ENCODE measurements at regions not wholly inside any gene's neighbourhood (a gene's known extent, or its start where the extent isn't known, plus 50 kb on each side); places are given as distances from the start of the nearest gene placed in this dataset.

DNA sequence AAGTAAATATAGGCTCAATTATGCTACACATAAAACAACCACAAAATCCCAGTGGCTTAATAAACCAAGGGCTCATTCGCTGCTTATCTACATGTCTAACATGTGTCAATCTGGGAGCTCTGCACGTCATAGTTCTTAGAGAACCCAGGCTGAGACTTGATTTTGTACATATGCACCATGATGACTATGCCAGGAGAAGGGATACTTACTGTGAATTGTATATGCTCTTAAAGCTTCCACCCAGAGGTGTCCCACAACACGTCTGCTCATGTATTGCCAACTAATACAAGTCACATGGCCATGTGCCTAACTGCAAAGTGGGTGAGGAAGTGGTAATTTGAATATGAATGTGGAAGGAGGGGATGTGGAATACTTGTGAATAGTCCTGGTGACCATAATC is 262.1 kb downstream of the CPS1 start:
- H3K9me3 Mint-ChIP-seq (ENCODE audit: unreplicated experiment): no peaks in the 10 kb centered on the region
- no peak overlapping the region for H3K4me3 Mint-ChIP-seq (ENCODE audit: unreplicated experiment)
- no peak overlapping the region for H3K27ac Mint-ChIP-seq (ENCODE audit: unreplicated experiment)
- TF ChIP-seq, protein P1, sequence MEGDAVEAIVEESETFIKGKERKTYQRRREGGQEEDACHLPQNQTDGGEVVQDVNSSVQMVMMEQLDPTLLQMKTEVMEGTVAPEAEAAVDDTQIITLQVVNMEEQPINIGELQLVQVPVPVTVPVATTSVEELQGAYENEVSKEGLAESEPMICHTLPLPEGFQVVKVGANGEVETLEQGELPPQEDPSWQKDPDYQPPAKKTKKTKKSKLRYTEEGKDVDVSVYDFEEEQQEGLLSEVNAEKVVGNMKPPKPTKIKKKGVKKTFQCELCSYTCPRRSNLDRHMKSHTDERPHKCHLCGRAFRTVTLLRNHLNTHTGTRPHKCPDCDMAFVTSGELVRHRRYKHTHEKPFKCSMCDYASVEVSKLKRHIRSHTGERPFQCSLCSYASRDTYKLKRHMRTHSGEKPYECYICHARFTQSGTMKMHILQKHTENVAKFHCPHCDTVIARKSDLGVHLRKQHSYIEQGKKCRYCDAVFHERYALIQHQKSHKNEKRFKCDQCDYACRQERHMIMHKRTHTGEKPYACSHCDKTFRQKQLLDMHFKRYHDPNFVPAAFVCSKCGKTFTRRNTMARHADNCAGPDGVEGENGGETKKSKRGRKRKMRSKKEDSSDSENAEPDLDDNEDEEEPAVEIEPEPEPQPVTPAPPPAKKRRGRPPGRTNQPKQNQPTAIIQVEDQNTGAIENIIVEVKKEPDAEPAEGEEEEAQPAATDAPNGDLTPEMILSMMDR (IDR thresholded peaks at IDR 0.05): no peak
- H3K27me3 Mint-ChIP-seq (ENCODE audit: unreplicated experiment): peaks cover 3% of the 10 kb centered on the region
- no peaks in the 10 kb centered on the region for H3K4me1 Mint-ChIP-seq (ENCODE audit: unreplicated experiment)
- no peak for DNase-seq (ENCODE audit: extremely low spot score, unreplicated experiment)
- H3K36me3 Mint-ChIP-seq (ENCODE audit: unreplicated experiment): no peaks in the 10 kb centered on the region

DNA sequence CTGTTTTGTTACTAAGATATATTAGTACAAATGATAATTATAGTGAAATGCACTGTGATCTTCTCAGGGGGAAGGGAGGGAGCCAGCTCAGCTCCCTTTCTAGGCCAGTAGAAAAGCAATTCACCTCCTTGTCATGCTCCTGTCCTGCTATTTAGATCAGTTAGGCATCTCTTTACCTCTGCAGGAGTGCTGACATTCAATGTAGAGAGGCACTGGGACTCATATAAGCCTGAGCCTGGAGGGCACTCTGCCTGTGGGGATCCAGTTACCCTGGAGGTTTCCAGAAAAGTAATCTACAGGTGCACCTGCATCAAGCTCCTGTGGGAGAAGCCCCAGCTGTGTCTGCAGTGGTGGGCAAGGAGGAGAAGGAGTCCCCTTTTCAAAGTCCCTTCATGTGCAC is 277.0 kb downstream of the CPS1 start:
- Mint-ChIP-seq H3K27ac (ENCODE audit: unreplicated experiment) (no peak overlapping the region), H3K4me1 (ENCODE audit: unreplicated experiment) (no peaks in the 10 kb centered on the region), H3K9me3 (ENCODE audit: unreplicated experiment) (no peaks in the 10 kb centered on the region), H3K27me3 (ENCODE audit: unreplicated experiment) (peaks cover 10% of the 10 kb centered on the region), H3K36me3 (ENCODE audit: unreplicated experiment) (no peaks in the 10 kb centered on the region), H3K4me3 (ENCODE audit: unreplicated experiment) (no peak overlapping the region)
- TF ChIP-seq, protein P1 (IDR thresholded peaks at IDR 0.05): no peak
- DNase-seq (ENCODE audit: extremely low spot score, unreplicated experiment): no peak

DNA sequence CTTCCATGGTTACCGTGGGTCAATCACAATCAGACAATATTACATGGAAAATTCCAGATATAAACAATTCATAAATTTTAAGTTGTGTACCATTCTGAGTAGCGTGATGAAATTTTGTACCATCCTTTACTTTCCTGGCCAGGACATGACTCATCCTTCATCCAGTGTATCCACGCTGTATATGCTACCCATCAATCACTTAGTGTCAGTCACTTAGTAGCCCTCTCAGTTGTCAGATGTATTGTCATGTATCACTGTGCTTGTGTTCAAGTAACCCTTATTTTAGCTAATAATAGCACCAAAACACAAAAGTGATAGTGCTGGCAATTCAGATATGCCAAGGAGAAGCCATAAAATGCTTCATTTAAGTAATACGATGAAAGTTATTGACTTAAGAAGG is 282.6 kb downstream of the CPS1 start:
- H3K4me1 Mint-ChIP-seq (ENCODE audit: unreplicated experiment): no peaks in the 10 kb centered on the region
- H3K27ac Mint-ChIP-seq (ENCODE audit: unreplicated experiment): no peak overlapping the region
- H3K4me3 Mint-ChIP-seq (ENCODE audit: unreplicated experiment): no peak overlapping the region
- TF ChIP-seq, protein P1 (IDR thresholded peaks at IDR 0.05): no peak
- DNase-seq (ENCODE audit: extremely low spot score, unreplicated experiment): no peak
- no peaks in the 10 kb centered on the region for H3K9me3 Mint-ChIP-seq (ENCODE audit: unreplicated experiment)
- H3K36me3 Mint-ChIP-seq (ENCODE audit: unreplicated experiment): no peaks in the 10 kb centered on the region
- peaks cover 4% of the 10 kb centered on the region for H3K27me3 Mint-ChIP-seq (ENCODE audit: unreplicated experiment)

DNA sequence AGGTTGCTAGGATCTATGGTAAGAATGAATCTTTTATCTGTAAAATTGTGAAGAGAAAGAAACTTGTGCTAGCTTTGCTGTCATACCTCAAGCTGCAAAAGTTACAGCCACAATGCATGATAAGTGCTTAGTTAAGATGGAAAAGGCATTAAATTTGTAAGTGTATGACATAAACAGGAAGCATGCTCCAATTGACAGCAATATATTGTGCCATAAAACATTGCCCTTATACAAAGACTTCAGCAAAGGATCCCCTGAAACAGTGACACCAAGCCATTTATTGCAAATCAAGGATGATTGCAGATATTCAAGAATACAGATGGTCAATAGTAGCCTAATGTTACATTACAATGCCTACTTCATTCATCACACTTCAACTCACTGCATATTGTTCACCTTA is 283.1 kb downstream of the CPS1 start:
- Mint-ChIP-seq H3K27me3 (ENCODE audit: unreplicated experiment) (peaks cover 4% of the 10 kb centered on the region), H3K27ac (ENCODE audit: unreplicated experiment) (no peak overlapping the region), H3K4me3 (ENCODE audit: unreplicated experiment) (no peak overlapping the region), H3K36me3 (ENCODE audit: unreplicated experiment) (no peaks in the 10 kb centered on the region), H3K4me1 (ENCODE audit: unreplicated experiment) (no peaks in the 10 kb centered on the region), H3K9me3 (ENCODE audit: unreplicated experiment) (no peaks in the 10 kb centered on the region)
- TF ChIP-seq, protein P1 (IDR thresholded peaks at IDR 0.05): no peak
- DNase-seq (ENCODE audit: extremely low spot score, unreplicated experiment): no peak

DNA sequence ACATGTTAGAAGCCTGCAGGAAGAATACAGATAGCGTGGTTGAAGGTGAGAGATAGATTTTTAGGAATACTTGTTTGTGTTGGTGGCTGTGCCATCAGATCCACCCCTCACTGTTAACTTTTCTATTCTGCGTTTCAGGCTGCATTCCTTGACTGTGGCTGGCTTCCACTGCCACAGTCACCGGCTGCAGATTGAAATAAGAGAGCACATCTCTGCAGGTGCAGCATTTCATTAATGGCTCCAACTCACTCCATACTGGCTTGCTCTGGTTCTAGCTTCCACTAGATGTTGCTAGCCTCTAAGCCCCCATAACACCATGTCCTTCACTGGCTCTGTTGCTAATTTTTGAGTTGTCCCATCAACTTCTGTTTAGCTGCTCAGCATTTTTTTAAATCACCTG is 286.5 kb downstream of the CPS1 start:
- DNase-seq (ENCODE audit: extremely low spot score, unreplicated experiment): no peak
- no peak overlapping the region for H3K4me3 Mint-ChIP-seq (ENCODE audit: unreplicated experiment)
- H3K27ac Mint-ChIP-seq (ENCODE audit: unreplicated experiment): no peak overlapping the region
- no peaks in the 10 kb centered on the region for H3K36me3 Mint-ChIP-seq (ENCODE audit: unreplicated experiment)
- no peaks in the 10 kb centered on the region for H3K9me3 Mint-ChIP-seq (ENCODE audit: unreplicated experiment)
- H3K4me1 Mint-ChIP-seq (ENCODE audit: unreplicated experiment): no peaks in the 10 kb centered on the region
- TF ChIP-seq, protein P1 (IDR thresholded peaks at IDR 0.05): no peak
- no peaks in the 10 kb centered on the region for H3K27me3 Mint-ChIP-seq (ENCODE audit: unreplicated experiment)

All from osteocyte (in vitro differentiated cells).